A549 (cell line): ENCODE measurements at regions not wholly inside any gene's neighbourhood (a gene's known extent, or its start where the extent isn't known, plus 50 kb on each side); places are given as distances from the start of the nearest gene placed in this dataset.

ENCODE experiments used
- ATAC-seq, 2 experiments: fragments of 200-7000 bp in 1 of 2; fragments of >200 bp in 1 of 2; cut with Nextera tagmentation in 1 of 2; cut with Tn5 transposase in 1 of 2; 3 replicates each; pipeline versions ENCODE4 v1.8.0 to v1.9.1; 2018 to 2020; ENCODE audit warnings: mild to moderate bottlenecking in 1 of 2, moderate library complexity in 1 of 2
- CTCF ChIA-PET: fragments of 300-600 bp; sonication (Branson Sonifier 250); formaldehyde crosslinking; extraction: SDS; loops from one replicate; lab custom pipeline; 2021; ENCODE audit warnings: antibody characterized with exemption, inconsistent platforms; lab: Yijun Ruan, JAX
- POLR2A ChIA-PET: fragments of 350-600 bp; formaldehyde crosslinking; extraction: SDS; loops from one replicate; lab custom pipeline; 2021; ENCODE audit warnings: antibody characterized with exemption, inconsistent platforms; lab: Yijun Ruan, JAX
- DNase-seq, 2 experiments: peaks; one replicate each; pipeline versions ENCODE4 v3.0.0 to v3.0.0-alpha.2; 2011 to 2016; ENCODE audit warnings: low read depth in 1 of 2, low spot score in 1 of 2
- FAIRE-seq: peaks from 2 replicates; lab custom pipeline; 2011; peaks lifted over from hg19 to GRCh38; lab: Jason Lieb, UNC
- H3K27ac ChIP-seq, 2 experiments: fragments of >200 bp; sonication (Bioruptor Twin); formaldehyde crosslinking; 3 replicates each; pipeline ENCODE4 v1.5.1; 2016 to 2017
- H3K4me1 ChIP-seq: fragments of >200 bp; sonication (Bioruptor Twin); formaldehyde crosslinking; 3 replicates; pipeline ENCODE4 v1.6.1; 2016
- H3K4me2 ChIP-seq: fragments of >200 bp; sonication (Bioruptor Twin); formaldehyde crosslinking; 3 replicates; pipeline ENCODE4 v1.6.1; 2016
- H3K4me3 ChIP-seq: fragments of >200 bp; sonication (Bioruptor Twin); formaldehyde crosslinking; 3 replicates; pipeline ENCODE4 v1.5.1; 2016
- H3K9me3 ChIP-seq: fragments of >200 bp; sonication (Bioruptor Twin); formaldehyde crosslinking; 3 replicates; pipeline ENCODE4 v1.6.1; 2016
- ATOH8 ChIP-seq: fragments of 250-450 bp; sonication (Bioruptor Pico); IDR thresholded peaks from 2 replicates; pipeline ENCODE4 v1.5.0; 2020; ENCODE audit warnings: low read depth, mild to moderate bottlenecking, moderate library complexity
- BCL3 ChIP-seq: fragments of >200 bp; sonication (Bioruptor Twin); formaldehyde crosslinking; IDR thresholded peaks from 3 replicates; pipeline ENCODE4 v1.6.1; 2016
- CBX2 ChIP-seq: fragments of 200-600 bp; sonication (generic); IDR thresholded peaks from 2 replicates; pipeline ENCODE4 v1.6.1; 2016; ENCODE audit warnings: low read depth, mild to moderate bottlenecking, borderline replicate concordance
- CHD4 ChIP-seq: fragments of 200-600 bp; sonication (generic); IDR thresholded peaks from 2 replicates; pipeline ENCODE4 v1.6.1; 2016; ENCODE audit warnings: antibody characterized with exemption, mild to moderate bottlenecking, borderline replicate concordance
- E2F6 ChIP-seq: IDR thresholded peaks from 2 replicates; pipeline ENCODE4 v1.6.1; 2012; ENCODE audit warnings: low read depth, borderline replicate concordance
- EHF ChIP-seq: fragments of 250-450 bp; sonication (Bioruptor Pico); IDR thresholded peaks from 2 replicates; pipeline ENCODE4 v1.5.0; 2020; ENCODE audit warnings: mild to moderate bottlenecking
- EHMT2 ChIP-seq: fragments of 200-600 bp; sonication (generic); IDR thresholded peaks from 2 replicates; pipeline ENCODE4 v1.6.1; 2016; ENCODE audit warnings: antibody characterized with exemption, low read depth, mild to moderate bottlenecking, moderate library complexity
- ELK1 ChIP-seq: fragments of 150-350 bp; IDR thresholded peaks from 2 replicates; pipeline ENCODE4 v1.6.1; 2014; ENCODE audit warnings: low read depth, mild to moderate bottlenecking, low read length
- FOSB ChIP-seq: fragments of 250-450 bp; sonication (Bioruptor Pico); IDR thresholded peaks from 2 replicates; pipeline ENCODE4 v1.5.0; 2020; ENCODE audit warnings: mild to moderate bottlenecking, moderate library complexity
- HDAC2 ChIP-seq: fragments of 200-600 bp; sonication (generic); IDR thresholded peaks from 2 replicates; pipeline ENCODE4 v1.6.1; 2016
- JUN ChIP-seq, 2 experiments: fragments of >200 bp; sonication (Bioruptor Twin); formaldehyde crosslinking; IDR thresholded peaks; 2 replicates in 1 of 2; 3 replicates in 1 of 2; pipeline ENCODE4 v1.6.1; 2016 to 2017
- KDM5A ChIP-seq: fragments of 200-600 bp; sonication (generic); IDR thresholded peaks from 2 replicates; pipeline ENCODE4 v1.6.1; 2016; ENCODE audit warnings: antibody characterized with exemption, mild to moderate bottlenecking
- MAFK ChIP-seq: fragments of 450-650 bp; IDR thresholded peaks from 2 replicates; pipeline ENCODE4 v1.6.1; 2014; ENCODE audit not compliant: partially characterized antibody
- MAZ ChIP-seq: fragments of 150-350 bp; IDR thresholded peaks from 2 replicates; pipeline ENCODE4 v1.6.1; 2014; ENCODE audit warnings: antibody characterized with exemption, low read depth, low read length, borderline replicate concordance
- NFE2L2 ChIP-seq: fragments of 150-350 bp; conservative IDR thresholded peaks from 2 replicates; pipeline ENCODE4 v1.6.1; 2014; ENCODE audit warnings: low read length
- NPAS2 ChIP-seq: fragments of 250-450 bp; sonication (Bioruptor Pico); IDR thresholded peaks from 2 replicates; pipeline ENCODE4 v1.8.0; 2022; ENCODE audit warnings: mild to moderate bottlenecking, moderate library complexity, borderline replicate concordance
- NR3C1 ChIP-seq: fragments of >200 bp; sonication (Bioruptor Twin); formaldehyde crosslinking; IDR thresholded peaks from 3 replicates; pipeline ENCODE4 v1.6.1; 2017
- PBX3 ChIP-seq: IDR thresholded peaks from 2 replicates; pipeline ENCODE4 v1.6.1; 2012
- POLR2A ChIP-seq: IDR thresholded peaks from 2 replicates; pipeline ENCODE4 v1.6.1; 2012; ENCODE audit warnings: mild to moderate bottlenecking, low read length
- RAD21 ChIP-seq, 2 experiments: fragments of >200 bp in 1 of 2; sonication (Bioruptor Twin) in 1 of 2; formaldehyde crosslinking in 1 of 2; IDR thresholded peaks in 1 of 2; conservative IDR thresholded peaks in 1 of 2; 2 replicates in 1 of 2; 3 replicates in 1 of 2; pipeline ENCODE4 v1.6.1; 2012 to 2018; ENCODE audit warnings: inconsistent platforms in 1 of 2
- RCOR1 ChIP-seq: fragments of 150-350 bp; IDR thresholded peaks from 2 replicates; pipeline ENCODE4 v1.6.1; 2014; ENCODE audit warnings: antibody characterized with exemption, low read length, low read depth
- REST ChIP-seq: fragments of 200-600 bp; sonication (generic); IDR thresholded peaks from 2 replicates; pipeline ENCODE4 v1.6.1; 2016; ENCODE audit warnings: antibody characterized with exemption, mild to moderate bottlenecking, moderate library complexity
- RFX5 ChIP-seq: fragments of 450-650 bp; IDR thresholded peaks from 2 replicates; pipeline ENCODE4 v1.7.1; 2014; ENCODE audit warnings: antibody characterized with exemption, mild to moderate bottlenecking, moderate library complexity
- SMC3 ChIP-seq: fragments of >200 bp; sonication (Bioruptor Twin); formaldehyde crosslinking; IDR thresholded peaks from 3 replicates; pipeline ENCODE4 v1.6.1; 2018; ENCODE audit warnings: inconsistent platforms
- USF2 ChIP-seq: fragments of 450-650 bp; IDR thresholded peaks from 2 replicates; pipeline ENCODE4 v1.6.1; 2014; ENCODE audit warnings: antibody characterized with exemption
- ZC3H11A ChIP-seq: fragments of 450-650 bp; IDR thresholded peaks from 2 replicates; pipeline ENCODE4 v1.6.1; 2014; ENCODE audit warnings: antibody characterized with exemption, mild to moderate bottlenecking
- WGBS: methylation state at CpG from one replicate; pipeline ENCODE4 v1.1.6; 2017; ENCODE audit errors: missing lambda C conversion rate; 5-methylcytosine and 5-hydroxymethylcytosine counted together

- no peak for TF ChIP-seq USF2
- no peak for TF ChIP-seq ZC3H11A
- no peak for TF ChIP-seq RFX5
- no peak for TF ChIP-seq KDM5A
- no peak for TF ChIP-seq SMC3
Observed at GRCh38 chr7:153422291-153423209, 629.6 kb upstream of the DPP6 start (continued).

- FAIRE-seq = no peak
- ChIA-PET POLR2A (no interaction called here), CTCF (no interaction called here)
- no peak for DNase-seq
- no peak for ATAC-seq
- H3K4me1 ChIP-seq = no peaks in the 10 kb centered on the region
- no peak overlapping the region for H3K4me3 ChIP-seq
- no peak overlapping the region for H3K4me2 ChIP-seq
- H3K27ac ChIP-seq = no peak overlapping the region
- no peaks in the 10 kb centered on the region for H3K9me3 ChIP-seq
- TF ChIP-seq CBX2 = no peak
- no peak for TF ChIP-seq EHF (CRISPR knock-in tag)
- TF ChIP-seq MAFK = no peak
- no peak for TF ChIP-seq KDM5A
- TF ChIP-seq BCL3 = no peak
- TF ChIP-seq RCOR1 = no peak
- TF ChIP-seq CHD4 = no peak
- TF ChIP-seq JUN (IDR thresholded peaks at IDR 0.05) = no peak
- TF ChIP-seq NPAS2 (CRISPR knock-in tag) = no peak
- no peak for TF ChIP-seq RFX5
- no peak for TF ChIP-seq SMC3
- no peak for TF ChIP-seq NFE2L2
- TF ChIP-seq USF2 = no peak
- TF ChIP-seq EHMT2 = no peak
- TF ChIP-seq E2F6 = no peak
- TF ChIP-seq MAZ = no peak
- TF ChIP-seq FOSB = no peak
- no peak for TF ChIP-seq ELK1
- TF ChIP-seq NR3C1 = no peak
- no peak for TF ChIP-seq HDAC2
- 11% methylated on average over 2 of the region's 2 CpGs for WGBS
Observed at GRCh38 chr7:153423210-153423590, 629.0 kb upstream of the DPP6 start.

- 2% methylated on average over 5 of the region's 5 CpGs for WGBS
- no peak for DNase-seq
- Histone ChIP-seq H3K9me3 (no peaks in the 10 kb centered on the region), H3K27ac (no peak overlapping the region), H3K4me2 (no peak overlapping the region), H3K4me1 (no peaks in the 10 kb centered on the region), H3K4me3 (no peak overlapping the region)
- POLR2A ChIA-PET = no interaction called here
- ATAC-seq = no peak
- FAIRE-seq = no peak
- CTCF ChIA-PET = interaction anchor here (0.6 kb wide), 2 partner anchors 24 to 32 kb away, joined by 3 read pairs; no protein-coding TSS in a partner anchor
- TF ChIP-seq RAD21 (conservative IDR thresholded peaks at IDR 0.05 in 1 of 2, IDR thresholded peaks at IDR 0.05 in 1 of 2) = no peak
- TF ChIP-seq REST = no peak
- TF ChIP-seq MAZ = no peak
- no peak for TF ChIP-seq PBX3
- no peak for TF ChIP-seq RCOR1
- no peak for TF ChIP-seq POLR2A
- no peak for TF ChIP-seq ATOH8
Observed at GRCh38 chr7:153430931-153431330, 621.3 kb upstream of the DPP6 start.
